GM21529 (cell line): ENCODE measurements at regions not wholly inside any gene's neighbourhood (a gene's known extent, or its start where the extent isn't known, plus 50 kb on each side); places are given as distances from the start of the nearest gene placed in this dataset.

Source experiments
- ATAC-seq: cut with Tn5 transposase; IDR thresholded peaks from one replicate; pipeline ENCODE4 v1.9.1; 2021; ENCODE audit not compliant: unreplicated experiment

GRCh38 chr11:10908215-10908951 is 50.5 kb upstream of the ZBED5 start:
- ATAC-seq = no peak
